Stimulated activated CD4-positive, alpha-beta T cell treated with anti-CD3 and anti-CD28 coated beads, Interleukin-4, amount 100 ng/mL, for 48 hours (primary cell): ENCODE measurements at regions not wholly inside any gene's neighbourhood (a gene's known extent, or its start where the extent isn't known, plus 50 kb on each side); places are given as distances from the start of the nearest gene placed in this dataset.
"Not testable (repeated sequence)": the region's sequence is repeated elsewhere in the genome, so short reads cannot be mapped to it uniquely, and the experiment has no call there.

ENCODE experiments used
- DNase-seq, 2 donors: peaks; one replicate each; pipeline ENCODE4 v3.0.0-alpha.2; 2020; ENCODE audit warnings: low read depth in 2 of 2

- no peak for DNase-seq
Observed at GRCh38 chr11:12585861-12586260, 88.4 kb upstream of the TEAD1 start.

- DNase-seq: no peak
Observed at GRCh38 chr11:12587333-12587991, 86.8 kb upstream of the TEAD1 start.

- DNase-seq: no peak
Observed at GRCh38 chr11:12591706-12592105, 82.5 kb upstream of the TEAD1 start.

- DNase-seq: no peak
Observed at GRCh38 chr11:12592283-12592682, 81.9 kb upstream of the TEAD1 start.

- not testable (repeated sequence) for DNase-seq
Observed at GRCh38 chr11:12595089-12595847, 79.0 kb upstream of the TEAD1 start.

GRCh38 chr11:12598330-12599256 is 75.6 kb upstream of the TEAD1 start:
- DNase-seq: no peak

GRCh38 chr11:12599408-12600143 is 74.6 kb upstream of the TEAD1 start:
- peak; percentile 18 to 40 for DNase-seq

GRCh38 chr11:12600829-12601228 is 73.4 kb upstream of the TEAD1 start:
- no peak for DNase-seq

GRCh38 chr11:12602421-12602820 is 71.8 kb upstream of the TEAD1 start:
- no peak for DNase-seq

GRCh38 chr11:12603143-12604088 is 70.8 kb upstream of the TEAD1 start:
- DNase-seq: no peak

GRCh38 chr11:12604557-12605153 is 69.6 kb upstream of the TEAD1 start:
- DNase-seq: no peak

- no peak for DNase-seq
Observed at GRCh38 chr11:12606597-12606996, 67.6 kb upstream of the TEAD1 start.

GRCh38 chr11:12608678-12609077 is 65.5 kb upstream of the TEAD1 start:
- not testable (repeated sequence) for DNase-seq

- DNase-seq: no peak
Observed at GRCh38 chr11:12611352-12611751, 62.9 kb upstream of the TEAD1 start.

- no peak for DNase-seq
Observed at GRCh38 chr11:12617632-12618031, 56.6 kb upstream of the TEAD1 start.

- no peak for DNase-seq
Observed at GRCh38 chr11:12618743-12619540, 55.3 kb upstream of the TEAD1 start.

GRCh38 chr11:12623869-12624268 is 50.4 kb upstream of the TEAD1 start:
- DNase-seq: no peak
